Uterus (tissue), 2 donors: ENCODE measurements at regions not wholly inside any gene's neighbourhood (a gene's known extent, or its start where the extent isn't known, plus 50 kb on each side); places are given as distances from the start of the nearest gene placed in this dataset.

Source experiments
- POLR2A ChIP-seq, 2 donors: fragments of 450-650 bp; IDR thresholded peaks; one replicate each; pipeline ENCODE4 v1.6.1; 2016; ENCODE audit warnings: antibody characterized with exemption in 2 of 2, mild to moderate bottlenecking in 1 of 2, moderate library complexity in 1 of 2
- TF ChIP-seq, protein P1 (sequence below), 4 experiments: fragments of 200-600 bp in 2 of 4; fragments of 450-650 bp in 2 of 4; sonication (generic) in 2 of 4; IDR thresholded peaks; one replicate each; pipeline ENCODE4 v1.5.1; 2016 to 2019; ENCODE audit warnings: antibody characterized with exemption in 4 of 4, mild to moderate bottlenecking in 2 of 4, moderate library complexity in 1 of 4

DNA sequence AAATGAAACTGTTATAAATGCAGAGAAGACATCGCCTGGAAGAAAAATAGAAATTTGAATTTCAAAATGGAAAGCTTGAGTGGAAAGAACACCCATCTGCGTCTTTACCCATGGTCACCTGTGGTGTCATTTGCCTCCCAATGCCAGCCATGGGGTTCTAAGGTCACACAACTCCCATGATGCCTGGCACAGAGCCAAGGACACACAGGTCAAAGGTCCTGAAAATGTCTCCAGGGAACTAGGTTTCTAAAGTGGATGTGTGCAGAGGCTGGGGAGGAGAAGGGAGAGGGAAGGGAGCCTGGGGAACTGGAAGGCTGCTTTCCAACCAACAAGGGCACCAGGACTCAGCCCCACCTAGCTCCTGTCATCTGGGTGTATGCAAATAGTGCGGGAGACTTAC lies 724.0 kb upstream of the TMEM132C start:
- TF ChIP-seq, protein P1, sequence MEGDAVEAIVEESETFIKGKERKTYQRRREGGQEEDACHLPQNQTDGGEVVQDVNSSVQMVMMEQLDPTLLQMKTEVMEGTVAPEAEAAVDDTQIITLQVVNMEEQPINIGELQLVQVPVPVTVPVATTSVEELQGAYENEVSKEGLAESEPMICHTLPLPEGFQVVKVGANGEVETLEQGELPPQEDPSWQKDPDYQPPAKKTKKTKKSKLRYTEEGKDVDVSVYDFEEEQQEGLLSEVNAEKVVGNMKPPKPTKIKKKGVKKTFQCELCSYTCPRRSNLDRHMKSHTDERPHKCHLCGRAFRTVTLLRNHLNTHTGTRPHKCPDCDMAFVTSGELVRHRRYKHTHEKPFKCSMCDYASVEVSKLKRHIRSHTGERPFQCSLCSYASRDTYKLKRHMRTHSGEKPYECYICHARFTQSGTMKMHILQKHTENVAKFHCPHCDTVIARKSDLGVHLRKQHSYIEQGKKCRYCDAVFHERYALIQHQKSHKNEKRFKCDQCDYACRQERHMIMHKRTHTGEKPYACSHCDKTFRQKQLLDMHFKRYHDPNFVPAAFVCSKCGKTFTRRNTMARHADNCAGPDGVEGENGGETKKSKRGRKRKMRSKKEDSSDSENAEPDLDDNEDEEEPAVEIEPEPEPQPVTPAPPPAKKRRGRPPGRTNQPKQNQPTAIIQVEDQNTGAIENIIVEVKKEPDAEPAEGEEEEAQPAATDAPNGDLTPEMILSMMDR (IDR thresholded peaks at IDR 0.05) = no peak
- no peak for TF ChIP-seq POLR2A (IDR thresholded peaks at IDR 0.05)
